GM23338 (cell line): ENCODE measurements at regions not wholly inside any gene's neighbourhood (a gene's known extent, or its start where the extent isn't known, plus 50 kb on each side); places are given as distances from the start of the nearest gene placed in this dataset.

ENCODE experiments used
- ETS1 ChIP-seq: IDR thresholded peaks from 2 replicates; pipeline ENCODE4 v1.6.1; 2016; ENCODE audit warnings: antibody characterized with exemption
- EZH2 ChIP-seq: fragments of 200-600 bp; sonication (generic); IDR thresholded peaks from one replicate; pipeline ENCODE4 v1.8.0; 2017; ENCODE audit warnings: antibody characterized with exemption, mild to moderate bottlenecking, low read depth; ENCODE audit not compliant: unreplicated experiment
- EZH2phosphoT487 ChIP-seq: fragments of 200-600 bp; sonication (generic); IDR thresholded peaks from one replicate; pipeline ENCODE4 v1.8.1; 2018; ENCODE audit warnings: antibody characterized with exemption; ENCODE audit not compliant: unreplicated experiment
- JUNB ChIP-seq: IDR thresholded peaks from one replicate; pipeline ENCODE4 v1.6.1; 2016; ENCODE audit warnings: antibody characterized with exemption; ENCODE audit not compliant: unreplicated experiment
- ZNF331 ChIP-seq: fragments of 250-450 bp; sonication (Bioruptor Pico); IDR thresholded peaks from 2 replicates; pipeline ENCODE4 v1.5.0; 2020; ENCODE audit warnings: low read depth, mild to moderate bottlenecking, moderate library complexity
- TF ChIP-seq, protein P1 (sequence below): IDR thresholded peaks from one replicate; pipeline ENCODE4 v1.6.1; 2018; ENCODE audit warnings: antibody characterized with exemption; ENCODE audit not compliant: unreplicated experiment
- TF ChIP-seq, protein P2 (sequence below), 2 experiments: fragments of 200-600 bp in 1 of 2; sonication (generic) in 1 of 2; conservative IDR thresholded peaks; 2 replicates each; pipeline versions ENCODE4 v1.5.1 to v1.6.1; 2016 to 2017; ENCODE audit warnings: antibody characterized with exemption in 2 of 2, low read depth in 2 of 2, mild to moderate bottlenecking in 2 of 2, moderate library complexity in 1 of 2

DNA sequence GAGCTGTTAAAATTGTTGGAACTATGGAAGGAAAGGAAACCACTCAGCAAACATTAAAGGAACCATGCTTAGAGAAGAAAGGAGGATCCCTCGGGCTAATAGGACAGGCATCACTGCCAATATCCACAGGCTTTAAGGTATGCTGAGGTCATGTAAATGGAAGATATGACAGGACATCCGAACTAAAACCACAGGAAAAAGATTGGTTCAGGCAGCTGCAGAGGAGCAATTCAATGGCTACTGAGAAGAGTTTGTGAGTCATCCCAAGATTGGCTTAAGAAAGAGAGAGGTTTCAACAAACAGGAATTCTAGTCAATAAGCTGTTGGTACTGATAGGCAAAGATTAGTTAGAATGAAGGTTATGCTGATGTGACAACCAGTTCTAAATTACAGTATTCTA is 106.4 kb upstream of the FAM241A start:
- TF ChIP-seq EZH2 (no peak), ZNF331 (CRISPR knock-in tag) (no peak), ETS1 (no peak), JUNB (no peak), EZH2phosphoT487 (no peak)
- TF ChIP-seq, protein P1, sequence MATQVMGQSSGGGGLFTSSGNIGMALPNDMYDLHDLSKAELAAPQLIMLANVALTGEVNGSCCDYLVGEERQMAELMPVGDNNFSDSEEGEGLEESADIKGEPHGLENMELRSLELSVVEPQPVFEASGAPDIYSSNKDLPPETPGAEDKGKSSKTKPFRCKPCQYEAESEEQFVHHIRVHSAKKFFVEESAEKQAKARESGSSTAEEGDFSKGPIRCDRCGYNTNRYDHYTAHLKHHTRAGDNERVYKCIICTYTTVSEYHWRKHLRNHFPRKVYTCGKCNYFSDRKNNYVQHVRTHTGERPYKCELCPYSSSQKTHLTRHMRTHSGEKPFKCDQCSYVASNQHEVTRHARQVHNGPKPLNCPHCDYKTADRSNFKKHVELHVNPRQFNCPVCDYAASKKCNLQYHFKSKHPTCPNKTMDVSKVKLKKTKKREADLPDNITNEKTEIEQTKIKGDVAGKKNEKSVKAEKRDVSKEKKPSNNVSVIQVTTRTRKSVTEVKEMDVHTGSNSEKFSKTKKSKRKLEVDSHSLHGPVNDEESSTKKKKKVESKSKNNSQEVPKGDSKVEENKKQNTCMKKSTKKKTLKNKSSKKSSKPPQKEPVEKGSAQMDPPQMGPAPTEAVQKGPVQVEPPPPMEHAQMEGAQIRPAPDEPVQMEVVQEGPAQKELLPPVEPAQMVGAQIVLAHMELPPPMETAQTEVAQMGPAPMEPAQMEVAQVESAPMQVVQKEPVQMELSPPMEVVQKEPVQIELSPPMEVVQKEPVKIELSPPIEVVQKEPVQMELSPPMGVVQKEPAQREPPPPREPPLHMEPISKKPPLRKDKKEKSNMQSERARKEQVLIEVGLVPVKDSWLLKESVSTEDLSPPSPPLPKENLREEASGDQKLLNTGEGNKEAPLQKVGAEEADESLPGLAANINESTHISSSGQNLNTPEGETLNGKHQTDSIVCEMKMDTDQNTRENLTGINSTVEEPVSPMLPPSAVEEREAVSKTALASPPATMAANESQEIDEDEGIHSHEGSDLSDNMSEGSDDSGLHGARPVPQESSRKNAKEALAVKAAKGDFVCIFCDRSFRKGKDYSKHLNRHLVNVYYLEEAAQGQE = no peak
- TF ChIP-seq, protein P2, sequence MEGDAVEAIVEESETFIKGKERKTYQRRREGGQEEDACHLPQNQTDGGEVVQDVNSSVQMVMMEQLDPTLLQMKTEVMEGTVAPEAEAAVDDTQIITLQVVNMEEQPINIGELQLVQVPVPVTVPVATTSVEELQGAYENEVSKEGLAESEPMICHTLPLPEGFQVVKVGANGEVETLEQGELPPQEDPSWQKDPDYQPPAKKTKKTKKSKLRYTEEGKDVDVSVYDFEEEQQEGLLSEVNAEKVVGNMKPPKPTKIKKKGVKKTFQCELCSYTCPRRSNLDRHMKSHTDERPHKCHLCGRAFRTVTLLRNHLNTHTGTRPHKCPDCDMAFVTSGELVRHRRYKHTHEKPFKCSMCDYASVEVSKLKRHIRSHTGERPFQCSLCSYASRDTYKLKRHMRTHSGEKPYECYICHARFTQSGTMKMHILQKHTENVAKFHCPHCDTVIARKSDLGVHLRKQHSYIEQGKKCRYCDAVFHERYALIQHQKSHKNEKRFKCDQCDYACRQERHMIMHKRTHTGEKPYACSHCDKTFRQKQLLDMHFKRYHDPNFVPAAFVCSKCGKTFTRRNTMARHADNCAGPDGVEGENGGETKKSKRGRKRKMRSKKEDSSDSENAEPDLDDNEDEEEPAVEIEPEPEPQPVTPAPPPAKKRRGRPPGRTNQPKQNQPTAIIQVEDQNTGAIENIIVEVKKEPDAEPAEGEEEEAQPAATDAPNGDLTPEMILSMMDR (conservative IDR thresholded peaks at IDR 0.05; ENCODE audit: low read depth in 2 of 2) = no peak
